ENCODE measurements at regions not wholly inside any gene's neighbourhood (a gene's known extent, or its start where the extent isn't known, plus 50 kb on each side); places are given as distances from the start of the nearest gene placed in this dataset.

DNA sequence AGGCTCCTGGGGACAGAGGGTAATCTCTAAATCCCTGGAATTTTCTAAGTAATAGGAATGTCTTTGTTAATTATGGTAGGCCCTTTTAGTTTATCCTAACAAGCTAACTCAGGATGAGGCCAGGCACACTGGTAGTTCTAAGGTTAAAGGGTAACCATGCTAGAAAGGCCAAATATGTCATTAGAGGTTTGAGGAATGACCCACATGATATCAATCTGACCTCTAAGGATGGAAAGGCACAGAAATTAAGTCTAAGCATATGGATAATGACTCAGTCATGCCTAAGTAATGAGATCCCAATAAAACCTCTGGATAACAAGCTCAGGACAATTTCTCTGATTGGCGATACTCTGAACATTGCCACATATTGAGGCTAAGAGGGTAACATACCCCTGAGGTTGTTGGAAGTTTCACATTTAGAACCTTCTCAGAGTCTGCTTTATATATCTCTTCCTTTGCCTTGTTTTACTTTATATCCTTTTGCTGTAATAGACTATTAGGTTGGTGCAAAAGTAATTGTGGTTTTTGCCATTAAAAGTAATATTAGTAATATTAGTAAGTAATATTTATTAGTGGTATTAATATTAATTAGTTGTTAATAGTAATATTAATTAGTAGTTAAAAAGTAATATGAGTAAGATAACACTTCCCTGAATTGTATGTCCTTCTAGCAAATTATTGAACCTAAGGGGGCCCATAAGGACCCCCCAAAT lies 806.3 kb upstream of the GCFC2 start:
- no peaks in the 10 kb centered on the region for H3K27me3 Mint-ChIP-seq
- POLR2A ChIA-PET: no interaction called here
- no peaks in the 10 kb centered on the region for H3K4me1 Mint-ChIP-seq (ENCODE audit: low read depth)
- H3K4me3 ChIP-seq (ENCODE audit: low read length): no peak overlapping the region
- H3K36me3 Mint-ChIP-seq (ENCODE audit: low read depth): no peaks in the 10 kb centered on the region
- H3K27ac ChIP-seq (ENCODE audit: low read depth in 1 of 2, low read length in 2 of 2): no peak overlapping the region
- no peaks in the 10 kb centered on the region for H3K4me1 ChIP-seq (ENCODE audit: insufficient read depth, low read length)
- CTCF ChIA-PET: no interaction called here
- no peak for DNase-seq
- H3K27ac Mint-ChIP-seq: no peak overlapping the region
- H3K9me3 ChIP-seq (ENCODE audit: control insufficient read depth in 1 of 2, insufficient read depth in 1 of 2, low read length in 2 of 2): peaks cover 0 to 4% of the 10 kb centered on the region in 2 experiments
- no peaks in the 10 kb centered on the region for H3K36me3 ChIP-seq (ENCODE audit: insufficient read depth, low read length)
- peaks cover 7% of the 10 kb centered on the region for H3K9me3 Mint-ChIP-seq
- H3K27me3 ChIP-seq (ENCODE audit: control insufficient read depth in 1 of 2, insufficient read depth in 2 of 2, low read length in 2 of 2): no peaks in the 10 kb centered on the region
- TF ChIP-seq, protein P1, sequence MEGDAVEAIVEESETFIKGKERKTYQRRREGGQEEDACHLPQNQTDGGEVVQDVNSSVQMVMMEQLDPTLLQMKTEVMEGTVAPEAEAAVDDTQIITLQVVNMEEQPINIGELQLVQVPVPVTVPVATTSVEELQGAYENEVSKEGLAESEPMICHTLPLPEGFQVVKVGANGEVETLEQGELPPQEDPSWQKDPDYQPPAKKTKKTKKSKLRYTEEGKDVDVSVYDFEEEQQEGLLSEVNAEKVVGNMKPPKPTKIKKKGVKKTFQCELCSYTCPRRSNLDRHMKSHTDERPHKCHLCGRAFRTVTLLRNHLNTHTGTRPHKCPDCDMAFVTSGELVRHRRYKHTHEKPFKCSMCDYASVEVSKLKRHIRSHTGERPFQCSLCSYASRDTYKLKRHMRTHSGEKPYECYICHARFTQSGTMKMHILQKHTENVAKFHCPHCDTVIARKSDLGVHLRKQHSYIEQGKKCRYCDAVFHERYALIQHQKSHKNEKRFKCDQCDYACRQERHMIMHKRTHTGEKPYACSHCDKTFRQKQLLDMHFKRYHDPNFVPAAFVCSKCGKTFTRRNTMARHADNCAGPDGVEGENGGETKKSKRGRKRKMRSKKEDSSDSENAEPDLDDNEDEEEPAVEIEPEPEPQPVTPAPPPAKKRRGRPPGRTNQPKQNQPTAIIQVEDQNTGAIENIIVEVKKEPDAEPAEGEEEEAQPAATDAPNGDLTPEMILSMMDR (IDR thresholded peaks at IDR 0.05): no peak
- intact Hi-C loops (cut with DNase I, micrococcal nuclease): no loop called here
- no peak for ATAC-seq (ENCODE audit: poor library complexity)
- no peak overlapping the region for H3K4me3 Mint-ChIP-seq

DNA sequence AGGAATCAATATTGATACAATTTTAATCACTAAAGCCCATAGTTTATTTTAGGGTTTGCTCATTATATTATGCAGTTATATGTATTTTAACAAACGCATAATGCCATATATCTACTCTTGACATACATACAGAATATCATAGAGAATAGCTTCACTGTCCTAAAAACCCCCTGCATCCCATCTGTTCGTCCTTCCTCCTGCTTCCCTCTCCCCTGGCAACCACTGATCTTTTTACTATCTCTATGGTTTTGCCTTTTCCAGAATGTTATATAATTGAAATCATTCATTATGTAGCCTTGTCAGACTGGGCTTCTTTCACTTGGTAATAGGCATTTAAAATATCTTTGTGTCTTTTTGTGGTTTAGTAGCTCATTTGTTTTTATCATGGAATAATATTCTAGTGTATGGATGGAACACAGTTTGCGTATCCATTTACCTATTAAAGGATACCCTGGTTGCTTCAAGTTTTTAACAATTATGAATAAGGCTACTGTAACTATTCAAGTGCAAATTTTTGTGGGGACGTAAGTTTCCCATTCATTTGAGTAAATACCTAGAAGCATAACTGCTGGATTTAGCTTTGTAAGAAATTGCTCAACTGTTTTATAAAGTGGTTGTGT lies 801.6 kb upstream of the GCFC2 start:
- H3K9me3 ChIP-seq (ENCODE audit: control insufficient read depth in 1 of 2, insufficient read depth in 1 of 2, low read length in 2 of 2): peaks cover 0 to 4% of the 10 kb centered on the region in 2 experiments
- Mint-ChIP-seq H3K27me3 (no peaks in the 10 kb centered on the region), H3K9me3 (peaks cover 5% of the 10 kb centered on the region), H3K36me3 (ENCODE audit: low read depth) (no peaks in the 10 kb centered on the region), H3K27ac (no peak overlapping the region), H3K4me1 (ENCODE audit: low read depth) (no peaks in the 10 kb centered on the region), H3K4me3 (no peak overlapping the region)
- no peak for DNase-seq
- intact Hi-C loops (cut with DNase I, micrococcal nuclease): no loop called here
- H3K27ac ChIP-seq (ENCODE audit: low read depth in 1 of 2, low read length in 2 of 2): no peak overlapping the region
- TF ChIP-seq, protein P1 (IDR thresholded peaks at IDR 0.05): no peak
- no peak for ATAC-seq (ENCODE audit: poor library complexity)
- H3K4me3 ChIP-seq (ENCODE audit: low read length): no peak overlapping the region
- POLR2A ChIA-PET: no interaction called here
- H3K27me3 ChIP-seq (ENCODE audit: control insufficient read depth in 1 of 2, insufficient read depth in 2 of 2, low read length in 2 of 2): no peaks in the 10 kb centered on the region
- H3K36me3 ChIP-seq (ENCODE audit: insufficient read depth, low read length): no peaks in the 10 kb centered on the region
- CTCF ChIA-PET: no interaction called here
- no peaks in the 10 kb centered on the region for H3K4me1 ChIP-seq (ENCODE audit: insufficient read depth, low read length)

DNA sequence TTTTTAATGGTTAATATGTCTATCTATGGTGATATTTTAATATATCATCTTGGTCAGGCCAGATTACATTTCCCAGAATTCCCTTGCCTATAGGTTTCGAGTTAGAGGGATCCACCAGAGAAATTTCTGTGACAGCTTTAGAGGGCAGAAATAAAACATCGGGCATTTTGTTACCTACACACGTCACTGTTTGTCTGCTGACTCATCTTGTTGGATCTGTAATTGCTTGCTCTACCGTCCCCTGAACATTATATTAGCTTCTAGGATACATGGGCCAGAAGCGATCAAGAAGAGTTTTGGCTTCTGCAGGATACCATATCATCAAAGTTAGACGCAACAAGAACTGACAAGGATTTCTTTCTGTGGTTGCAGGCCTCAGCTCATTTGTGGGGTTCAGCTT lies 795.8 kb upstream of the GCFC2 start:
- H3K36me3 ChIP-seq (ENCODE audit: insufficient read depth, low read length): no peaks in the 10 kb centered on the region
- no peaks in the 10 kb centered on the region for H3K27me3 ChIP-seq (ENCODE audit: control insufficient read depth in 1 of 2, insufficient read depth in 2 of 2, low read length in 2 of 2)
- no peak overlapping the region for H3K4me3 Mint-ChIP-seq
- TF ChIP-seq, protein P1 (IDR thresholded peaks at IDR 0.05): no peak
- no peaks in the 10 kb centered on the region for H3K36me3 Mint-ChIP-seq (ENCODE audit: low read depth)
- H3K27ac Mint-ChIP-seq: no peak overlapping the region
- no peaks in the 10 kb centered on the region for H3K4me1 ChIP-seq (ENCODE audit: insufficient read depth, low read length)
- ATAC-seq (ENCODE audit: poor library complexity): no peak
- no peaks in the 10 kb centered on the region for H3K27me3 Mint-ChIP-seq
- H3K9me3 ChIP-seq (ENCODE audit: control insufficient read depth in 1 of 2, insufficient read depth in 1 of 2, low read length in 2 of 2): no peaks in the 10 kb centered on the region
- no peak overlapping the region for H3K4me3 ChIP-seq (ENCODE audit: low read length)
- CTCF ChIA-PET: no interaction called here
- POLR2A ChIA-PET: no interaction called here
- peaks cover 1% of the 10 kb centered on the region for H3K9me3 Mint-ChIP-seq
- intact Hi-C loops (cut with DNase I, micrococcal nuclease): no loop called here
- H3K27ac ChIP-seq (ENCODE audit: low read depth in 1 of 2, low read length in 2 of 2): no peak overlapping the region
- H3K4me1 Mint-ChIP-seq (ENCODE audit: low read depth): no peaks in the 10 kb centered on the region
- no peak for DNase-seq
